ENCODE measurements at regions not wholly inside any gene's neighbourhood (a gene's known extent, or its start where the extent isn't known, plus 50 kb on each side); places are given as distances from the start of the nearest gene placed in this dataset.
A peak's percentile ranks its signal among the peaks of the same experiment; 100 is the strongest.

DNA sequence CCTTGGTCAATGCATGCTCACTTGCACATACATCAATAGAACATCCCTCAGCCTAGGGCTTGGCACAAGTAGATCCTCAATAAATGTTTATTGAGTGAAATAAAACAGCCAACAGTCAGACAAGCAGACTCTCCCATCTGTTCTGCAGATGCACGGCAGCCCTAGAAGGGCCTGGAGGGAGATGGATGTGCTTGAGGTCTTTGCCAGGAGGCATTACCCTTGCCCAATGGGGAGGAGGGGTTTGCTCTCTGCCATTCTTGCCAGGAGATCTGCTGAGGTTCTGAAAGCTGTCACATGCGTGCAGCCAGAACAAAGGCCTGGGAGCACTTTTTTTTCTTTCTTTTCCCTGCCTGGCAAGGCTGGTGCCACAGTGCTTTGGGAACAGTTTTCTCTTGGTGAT is 349.3 kb upstream of the THRB start:
- no peak for DNase-seq

DNA sequence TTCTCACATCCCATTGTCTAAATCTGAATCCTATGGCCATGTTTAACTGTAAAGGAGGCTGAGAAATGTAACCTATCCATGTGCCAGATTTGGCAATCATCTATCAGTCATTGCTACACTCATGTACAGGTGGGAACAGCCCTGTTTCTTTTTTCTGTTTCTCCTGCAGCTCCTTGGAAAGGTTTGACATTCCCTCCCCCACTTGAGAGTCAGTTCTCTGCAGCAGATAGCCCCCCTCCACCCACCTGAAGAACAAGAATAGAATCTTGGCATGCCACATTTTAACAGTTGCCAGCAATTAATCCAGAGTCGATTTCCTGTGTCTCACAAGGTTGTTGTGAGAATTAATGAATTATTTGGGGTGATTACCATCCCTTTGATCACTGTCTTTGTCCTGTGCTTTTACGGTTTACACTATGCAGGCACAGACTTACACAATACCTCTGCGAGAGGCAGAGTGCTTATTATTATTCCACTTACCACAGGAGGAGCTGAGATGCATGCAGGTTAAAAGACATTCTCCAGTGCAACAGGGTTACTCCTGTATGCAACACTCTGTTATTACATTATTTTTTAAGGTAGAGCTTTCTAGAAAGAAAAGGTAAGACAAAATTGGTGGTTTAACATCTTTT is 351.0 kb upstream of the THRB start:
- DNase-seq = no peak

DNA sequence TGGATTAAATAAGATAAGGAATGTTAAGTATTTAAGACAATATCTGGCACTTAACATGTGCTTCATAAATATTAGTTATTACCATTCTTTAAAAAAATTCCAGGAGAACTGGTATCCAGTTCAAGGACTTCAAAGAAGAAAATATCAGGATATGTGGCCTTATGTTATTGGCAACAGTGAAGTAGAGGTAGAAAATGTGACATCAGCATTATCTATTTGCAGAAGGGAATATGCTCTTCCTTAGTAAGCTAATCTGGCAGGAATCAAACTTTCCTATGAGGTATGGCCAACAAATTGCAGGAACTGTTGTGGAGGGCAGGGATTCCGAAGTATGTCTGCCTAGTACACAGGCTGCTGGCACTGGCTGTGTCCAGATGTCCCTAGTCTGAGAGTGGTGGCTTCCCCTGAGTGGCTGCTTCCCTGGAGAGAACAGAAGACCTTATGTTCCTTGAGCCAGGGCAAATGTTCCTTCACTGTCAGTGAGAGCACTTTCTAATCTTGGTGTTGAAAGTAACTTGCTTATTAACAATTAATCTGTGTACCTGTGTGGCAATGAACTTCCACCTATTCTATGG is 351.7 kb upstream of the THRB start:
- no peak for DNase-seq

DNA sequence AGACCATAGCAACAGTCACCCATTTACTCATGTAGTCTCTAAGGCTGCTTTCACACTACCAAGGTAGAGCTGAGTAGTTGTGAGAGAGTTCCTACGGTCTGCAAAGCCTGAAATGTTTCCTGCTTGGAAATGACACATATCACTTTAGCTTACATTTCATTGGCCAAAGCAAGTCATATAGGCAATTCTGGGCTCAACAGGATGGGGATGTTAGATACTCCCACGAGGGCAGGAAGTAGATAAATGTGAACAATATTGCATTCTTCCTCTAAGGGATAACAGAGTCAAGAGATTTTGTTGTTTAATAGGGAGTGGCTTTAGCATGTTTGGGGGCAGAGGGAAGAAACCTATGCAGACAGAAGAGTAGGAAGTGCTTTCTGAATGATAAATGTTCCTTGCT is 355.6 kb upstream of the THRB start:
- DNase-seq = no peak

- DNase-seq = no peak
Observed at GRCh38 chr3:24853685-24854490, 359.2 kb upstream of the THRB start.

- DNase-seq = no peak
Observed at GRCh38 chr3:24854748-24855147, 360.1 kb upstream of the THRB start.

GRCh38 chr3:24857945-24858344 is 363.3 kb upstream of the THRB start:
- DNase-seq = no peak

GRCh38 chr3:24863215-24863614 is 368.6 kb upstream of the THRB start:
- no peak for DNase-seq

- DNase-seq = no peak
Observed at GRCh38 chr3:24867783-24868182, 373.1 kb upstream of the THRB start.

- DNase-seq = no peak
Observed at GRCh38 chr3:24881239-24881638, 386.6 kb upstream of the THRB start.

DNA sequence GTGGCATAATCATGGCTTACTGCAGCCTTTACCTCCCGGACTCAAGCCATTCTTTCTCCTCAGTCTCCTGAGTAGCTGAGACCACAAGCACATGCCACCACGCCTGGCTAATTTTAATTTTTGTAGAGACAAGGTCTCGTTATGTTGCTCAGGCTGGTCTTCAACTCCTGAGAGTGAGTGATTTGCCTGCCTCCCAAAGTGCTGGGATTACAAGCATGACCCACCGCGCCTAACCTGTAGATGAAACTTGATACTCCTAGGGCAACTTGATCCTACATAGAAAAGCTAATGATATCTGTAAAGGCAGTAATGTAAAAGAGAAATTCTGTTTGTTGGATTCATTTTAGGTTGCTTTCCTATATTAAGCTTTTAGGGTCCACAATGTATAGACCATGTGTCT is 391.9 kb upstream of the THRB start:
- DNase-seq = no peak

DNA sequence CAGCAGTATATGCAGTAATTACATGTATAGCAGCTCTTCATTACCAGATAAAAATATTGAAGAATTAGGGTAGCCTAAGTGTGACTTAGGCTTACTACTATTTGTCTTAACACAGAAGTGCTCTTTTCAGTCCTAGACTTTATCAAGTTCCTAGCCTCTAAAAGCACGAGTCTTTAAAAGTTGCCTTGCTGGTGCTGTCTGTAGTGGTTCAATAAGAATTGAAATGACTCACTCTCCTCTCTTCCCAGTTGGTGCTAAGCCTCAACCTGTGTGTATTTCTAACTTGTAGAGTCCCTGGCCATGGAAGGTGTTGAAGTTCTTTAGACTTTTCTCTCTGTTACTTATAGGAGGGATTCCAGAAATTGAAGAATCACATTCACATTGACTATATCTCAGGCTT is 395.4 kb upstream of the THRB start:
- DNase-seq = no peak

- DNase-seq = no peak
Observed at GRCh38 chr3:24899373-24899772, 404.7 kb upstream of the THRB start.

DNA sequence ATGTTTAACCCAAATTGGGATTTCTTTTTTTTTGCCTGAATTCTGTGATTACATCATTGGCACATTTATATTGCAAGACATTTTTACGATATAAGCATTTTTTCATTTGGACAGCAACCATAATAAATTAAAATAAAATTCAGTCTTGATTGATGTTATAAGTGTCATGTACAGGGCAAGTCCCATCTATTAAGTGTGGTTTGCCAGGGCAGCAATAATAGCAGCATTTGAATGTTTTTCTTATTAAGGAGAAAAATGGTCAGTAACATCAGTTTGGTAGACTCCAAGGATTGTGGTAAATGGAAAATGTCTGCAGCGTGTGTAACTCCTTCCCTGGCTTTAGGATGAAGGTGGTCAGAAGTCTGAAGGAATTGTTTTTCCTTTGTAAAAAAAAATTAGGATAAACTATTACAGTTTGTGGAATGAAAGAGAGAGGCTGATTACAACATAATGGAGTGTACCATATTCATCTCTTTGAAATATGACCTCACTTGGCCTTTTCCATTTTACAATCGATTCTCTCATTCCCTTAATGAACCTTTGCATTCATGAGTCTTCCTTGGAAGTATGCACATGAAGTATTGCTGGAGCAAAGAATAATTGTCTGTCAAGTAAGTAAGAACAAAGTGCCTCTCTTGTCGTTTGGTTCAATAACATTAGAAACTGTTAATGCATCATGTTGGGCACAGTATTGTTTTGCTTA is 405.4 kb upstream of the THRB start:
- no peak for DNase-seq

DNA sequence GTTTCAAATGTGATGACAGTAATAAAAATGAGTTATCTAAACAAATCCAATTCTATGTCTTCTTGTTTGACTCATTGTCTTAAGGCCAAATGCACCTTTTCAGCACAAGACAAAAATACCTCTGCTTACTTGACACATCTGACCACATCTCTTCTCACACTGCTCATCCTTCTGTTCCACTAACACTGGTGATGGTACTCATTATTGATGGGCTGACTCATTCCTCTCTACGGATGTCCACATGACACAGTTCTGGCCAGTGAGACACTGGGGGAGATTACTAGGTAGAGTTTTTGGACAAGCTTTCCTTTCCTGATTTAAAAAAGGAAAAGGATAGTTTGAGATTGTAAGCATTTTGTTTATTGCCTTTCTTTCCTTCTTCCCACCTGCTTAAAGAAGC is 410.6 kb upstream of the THRB start:
- DNase-seq = no peak

- DNase-seq = no peak
Observed at GRCh38 chr3:24907106-24907505, 412.5 kb upstream of the THRB start.

DNA sequence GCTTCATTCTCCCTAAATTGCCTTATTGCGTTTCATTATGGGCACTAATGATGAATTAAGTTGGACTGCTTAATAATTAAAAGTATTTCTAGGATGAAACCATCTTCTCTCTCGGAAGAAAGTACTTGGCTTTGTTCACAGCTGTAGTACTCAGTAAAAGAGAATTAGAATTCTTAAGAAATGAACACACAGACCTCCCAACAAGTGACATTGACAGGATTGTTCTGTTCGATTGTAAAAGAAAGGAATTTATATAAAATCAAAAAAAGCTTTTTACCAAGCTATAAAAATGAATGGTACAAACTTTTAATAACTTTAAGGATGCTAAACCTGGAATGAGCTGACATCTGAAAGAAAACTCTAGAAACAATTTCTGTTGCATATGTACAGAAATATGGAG is 416.4 kb upstream of the THRB start:
- no peak for DNase-seq

- no peak for DNase-seq
Observed at GRCh38 chr3:24915639-24916038, 421.0 kb upstream of the THRB start.

DNA sequence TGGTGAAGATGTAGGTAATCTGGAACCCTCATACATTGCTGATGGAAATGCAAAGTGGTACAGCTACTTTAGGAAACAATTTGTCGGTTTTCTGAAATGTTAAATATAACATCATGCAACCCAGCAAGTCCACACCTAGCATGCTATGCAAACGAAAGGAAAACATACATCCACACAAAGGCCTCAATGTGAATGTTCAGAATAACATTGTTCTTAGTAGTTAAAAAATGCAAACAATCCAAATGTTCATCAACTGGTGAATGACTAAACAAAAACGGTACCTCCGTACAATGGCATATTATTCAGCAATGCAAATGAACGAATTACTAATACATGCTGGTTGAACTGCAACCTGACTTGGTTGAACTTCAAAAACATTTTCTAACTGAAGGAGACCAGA is 423.3 kb upstream of the THRB start:
- no peak for DNase-seq

DNA sequence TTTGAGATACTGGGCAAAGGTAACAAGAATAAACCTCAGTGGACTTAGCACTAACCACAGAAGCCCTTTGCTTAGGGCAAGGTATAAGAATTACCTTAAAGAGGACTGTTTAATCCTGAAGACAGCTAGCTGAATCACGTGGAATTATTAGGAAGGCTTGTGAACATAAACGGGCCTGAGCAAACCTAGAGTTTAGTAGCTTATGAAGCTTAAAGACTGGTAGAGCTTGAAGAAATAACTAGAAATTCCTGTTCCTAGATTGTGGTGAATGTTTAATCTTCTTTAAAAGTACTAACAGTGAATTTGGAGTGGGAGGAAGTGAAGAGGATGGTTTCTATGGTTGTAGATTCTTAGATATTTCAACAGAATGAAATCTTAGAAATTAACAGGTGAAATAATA is 428.9 kb upstream of the THRB start:
- DNase-seq = no peak

- no peak for DNase-seq
Observed at GRCh38 chr3:24929521-24929920, 434.9 kb upstream of the THRB start.

- no peak for DNase-seq
Observed at GRCh38 chr3:24933401-24933800, 438.8 kb upstream of the THRB start.

DNA sequence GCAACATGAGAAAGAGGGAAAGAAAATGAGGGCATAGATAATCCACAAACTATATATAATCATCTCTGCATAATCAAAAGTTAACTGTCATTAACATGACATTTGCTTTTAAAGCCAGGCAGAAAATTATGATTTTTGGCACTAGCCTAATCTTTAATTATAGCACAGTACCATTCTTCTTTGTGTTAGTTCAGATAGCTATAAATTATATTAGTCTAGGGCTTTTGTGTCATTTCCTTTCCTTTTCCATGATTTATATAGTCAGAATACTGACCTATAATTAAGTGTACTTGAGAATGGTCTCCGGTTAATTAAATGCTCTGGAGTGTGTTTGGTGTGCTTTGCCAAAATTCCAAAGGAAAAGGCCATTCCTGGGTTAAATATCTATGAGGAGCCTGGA is 441.9 kb upstream of the THRB start:
- no peak for DNase-seq

- peak; percentile 23 for DNase-seq
Observed at GRCh38 chr3:24937228-24937627, 442.6 kb upstream of the THRB start.

Data from hindlimb muscle (tissue), 1 donor.